ENCODE measurements at regions not wholly inside any gene's neighbourhood (a gene's known extent, or its start where the extent isn't known, plus 50 kb on each side); places are given as distances from the start of the nearest gene placed in this dataset.

- TF ChIP-seq, protein P1, sequence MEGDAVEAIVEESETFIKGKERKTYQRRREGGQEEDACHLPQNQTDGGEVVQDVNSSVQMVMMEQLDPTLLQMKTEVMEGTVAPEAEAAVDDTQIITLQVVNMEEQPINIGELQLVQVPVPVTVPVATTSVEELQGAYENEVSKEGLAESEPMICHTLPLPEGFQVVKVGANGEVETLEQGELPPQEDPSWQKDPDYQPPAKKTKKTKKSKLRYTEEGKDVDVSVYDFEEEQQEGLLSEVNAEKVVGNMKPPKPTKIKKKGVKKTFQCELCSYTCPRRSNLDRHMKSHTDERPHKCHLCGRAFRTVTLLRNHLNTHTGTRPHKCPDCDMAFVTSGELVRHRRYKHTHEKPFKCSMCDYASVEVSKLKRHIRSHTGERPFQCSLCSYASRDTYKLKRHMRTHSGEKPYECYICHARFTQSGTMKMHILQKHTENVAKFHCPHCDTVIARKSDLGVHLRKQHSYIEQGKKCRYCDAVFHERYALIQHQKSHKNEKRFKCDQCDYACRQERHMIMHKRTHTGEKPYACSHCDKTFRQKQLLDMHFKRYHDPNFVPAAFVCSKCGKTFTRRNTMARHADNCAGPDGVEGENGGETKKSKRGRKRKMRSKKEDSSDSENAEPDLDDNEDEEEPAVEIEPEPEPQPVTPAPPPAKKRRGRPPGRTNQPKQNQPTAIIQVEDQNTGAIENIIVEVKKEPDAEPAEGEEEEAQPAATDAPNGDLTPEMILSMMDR (IDR thresholded peaks at IDR 0.05), result no peak
- no peak for TF ChIP-seq POLR2A (IDR thresholded peaks at IDR 0.05)
These were observed 568.8 kb downstream of the PSAT1 start for GRCh38 chr9:78865737-78866136.

All from thyroid gland (tissue), 4 donors.